ENCODE measurements at regions not wholly inside any gene's neighbourhood (a gene's known extent, or its start where the extent isn't known, plus 50 kb on each side); places are given as distances from the start of the nearest gene placed in this dataset.
A peak's percentile ranks its signal among the peaks of the same experiment; 100 is the strongest.

DNA sequence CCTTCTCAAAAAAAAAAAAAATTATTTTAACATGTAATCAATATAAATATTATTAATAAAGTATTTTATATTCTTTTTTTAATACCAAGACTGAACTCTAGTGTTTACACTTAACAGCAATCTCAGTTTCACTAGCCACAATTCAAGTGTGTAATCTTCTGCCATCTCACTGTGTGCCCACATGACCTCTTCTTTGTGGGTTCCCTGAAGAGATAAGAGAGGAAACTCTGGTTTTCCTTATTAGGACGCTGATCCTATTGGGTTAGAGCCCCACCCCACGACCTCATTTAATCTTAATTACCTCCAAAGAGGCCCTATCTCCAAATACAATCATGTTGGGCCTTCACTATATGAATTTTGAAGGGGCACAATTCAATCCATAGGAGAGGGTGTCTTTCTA is 177.6 kb downstream of the STK31 start:
- Mint-ChIP-seq H3K36me3 (no peaks in the 10 kb centered on the region), H3K27me3 (peaks cover 5% of the 10 kb centered on the region), H3K4me1 (no peaks in the 10 kb centered on the region), H3K9me3 (peaks cover 0 to 6% (median 0%) of the 10 kb centered on the region in 7 donors), H3K4me3 (no peak overlapping the region), H3K27ac (no peak overlapping the region)
- Histone ChIP-seq H3K4me3 (ENCODE audit: low read depth, low read length) (no peak overlapping the region), H3K9me3 (ENCODE audit: control insufficient read depth in 2 of 2, low read length in 2 of 2) (peaks cover 0 to 3% of the 10 kb centered on the region in 2 experiments), H3K27me3 (ENCODE audit: control insufficient read depth, insufficient read depth, low read length) (no peaks in the 10 kb centered on the region), H3K27ac (ENCODE audit: insufficient read depth, low read length, poor library complexity, severe bottlenecking) (no peak overlapping the region), H3K36me3 (ENCODE audit: control insufficient read depth, insufficient read depth, low read length) (no peaks in the 10 kb centered on the region), H3K4me1 (ENCODE audit: control insufficient read depth, insufficient read depth, low read length, poor library complexity, severe bottlenecking) (no peaks in the 10 kb centered on the region)
- ATAC-seq (ENCODE audit: low read depth in 2 of 2) (no peak), DNase-seq (no peak)

DNA sequence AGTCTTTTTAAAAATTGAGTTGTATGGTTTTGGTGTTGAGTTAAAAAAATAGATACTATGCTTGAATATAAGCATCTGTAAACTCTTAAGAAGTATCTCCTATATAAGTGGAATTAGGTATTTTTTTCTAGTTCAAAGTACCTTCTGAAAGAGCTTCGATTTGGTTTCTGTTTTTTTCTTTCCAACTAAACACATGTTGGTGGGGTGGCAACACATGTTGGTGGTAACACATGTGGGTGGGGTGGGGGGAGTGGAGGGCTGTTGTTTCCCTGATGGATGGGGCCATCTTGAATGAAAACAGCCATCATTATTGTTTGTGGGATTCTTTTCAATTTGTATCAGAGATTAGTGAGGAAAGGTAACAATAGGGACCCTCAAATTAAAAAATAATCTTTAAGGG is 178.9 kb downstream of the STK31 start:
- Mint-ChIP-seq H3K4me1 (peaks cover 0 to 4% (median under 1%) of the 10 kb centered on the region in 4 donors), H3K36me3 (no peaks in the 10 kb centered on the region), H3K4me3 (no peak overlapping the region), H3K27me3 (peaks cover 5% of the 10 kb centered on the region), H3K9me3 (peaks cover 0 to 4% (median 0%) of the 10 kb centered on the region in 7 donors), H3K27ac (no peak overlapping the region)
- H3K27me3 ChIP-seq (ENCODE audit: control insufficient read depth, insufficient read depth, low read length), result no peaks in the 10 kb centered on the region
- no peaks in the 10 kb centered on the region for H3K4me1 ChIP-seq (ENCODE audit: control insufficient read depth, insufficient read depth, low read length, poor library complexity, severe bottlenecking)
- DNase-seq (no peak), ATAC-seq (ENCODE audit: low read depth in 2 of 2) (no peak)
- H3K9me3 ChIP-seq (ENCODE audit: control insufficient read depth in 2 of 2, low read length in 2 of 2), result peaks cover 0 to 3% of the 10 kb centered on the region in 2 experiments
- no peak overlapping the region for H3K27ac ChIP-seq (ENCODE audit: insufficient read depth, low read length, poor library complexity, severe bottlenecking)
- no peaks in the 10 kb centered on the region for H3K36me3 ChIP-seq (ENCODE audit: control insufficient read depth, insufficient read depth, low read length)
- no peak overlapping the region for H3K4me3 ChIP-seq (ENCODE audit: low read depth, low read length)

- Histone ChIP-seq H3K27me3 (ENCODE audit: control insufficient read depth, insufficient read depth, low read length) (no peaks in the 10 kb centered on the region), H3K9me3 (ENCODE audit: control insufficient read depth in 2 of 2, low read length in 2 of 2) (peaks cover 0 to 3% of the 10 kb centered on the region in 2 experiments), H3K27ac (ENCODE audit: insufficient read depth, low read length, poor library complexity, severe bottlenecking) (no peak overlapping the region), H3K4me1 (ENCODE audit: control insufficient read depth, insufficient read depth, low read length, poor library complexity, severe bottlenecking) (no peaks in the 10 kb centered on the region), H3K36me3 (ENCODE audit: control insufficient read depth, insufficient read depth, low read length) (no peaks in the 10 kb centered on the region), H3K4me3 (ENCODE audit: low read depth, low read length) (no peak overlapping the region)
- H3K4me3 Mint-ChIP-seq, result no peak overlapping the region
- no peak overlapping the region for H3K27ac Mint-ChIP-seq
- H3K36me3 Mint-ChIP-seq, result no peaks in the 10 kb centered on the region
- ATAC-seq (ENCODE audit: low read depth in 2 of 2), result no peak
- peaks cover 5% of the 10 kb centered on the region for H3K27me3 Mint-ChIP-seq
- no peak for DNase-seq
- peaks cover 0 to 4% (median 0%) of the 10 kb centered on the region in 7 donors for H3K9me3 Mint-ChIP-seq
- H3K4me1 Mint-ChIP-seq, result peaks cover 0 to 7% (median 3%) of the 10 kb centered on the region in 4 donors
Measured at GRCh38 chr7:23889566-23889965, 179.5 kb downstream of the STK31 start.

DNA sequence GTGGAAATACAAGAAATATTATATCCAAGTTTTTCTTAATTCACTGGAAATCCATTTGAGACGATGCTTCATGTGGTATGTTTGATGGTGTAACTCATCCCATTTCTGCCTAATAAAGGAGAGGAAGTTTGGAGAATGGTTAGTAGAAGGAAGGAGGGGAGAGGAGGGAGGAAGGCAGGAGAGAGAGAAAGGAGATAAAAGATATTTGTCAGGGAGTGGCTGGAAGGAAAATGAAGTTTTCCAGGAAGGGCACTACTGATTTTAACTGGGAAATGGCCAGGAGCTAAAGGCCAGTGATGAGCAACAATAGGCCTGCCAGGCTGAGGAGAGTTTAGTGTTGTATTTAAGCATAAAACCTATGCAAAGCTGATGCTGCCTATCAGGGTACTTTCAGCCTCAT is 182.0 kb downstream of the STK31 start:
- DNase-seq, result no peak
- Mint-ChIP-seq H3K36me3 (no peaks in the 10 kb centered on the region), H3K27me3 (peaks cover 5% of the 10 kb centered on the region), H3K27ac (no peak overlapping the region), H3K4me3 (no peak overlapping the region), H3K4me1 (peaks cover 0 to 16% (median 10%) of the 10 kb centered on the region in 4 donors), H3K9me3 (peaks cover 0 to 4% (median 0%) of the 10 kb centered on the region in 7 donors)
- no peak overlapping the region for H3K27ac ChIP-seq (ENCODE audit: insufficient read depth, low read length, poor library complexity, severe bottlenecking)
- H3K9me3 ChIP-seq (ENCODE audit: control insufficient read depth in 2 of 2, low read length in 2 of 2), result peaks cover 0 to 3% of the 10 kb centered on the region in 2 experiments
- no peak for ATAC-seq (ENCODE audit: low read depth in 2 of 2)
- H3K4me1 ChIP-seq (ENCODE audit: control insufficient read depth, insufficient read depth, low read length, poor library complexity, severe bottlenecking), result no peaks in the 10 kb centered on the region
- H3K27me3 ChIP-seq (ENCODE audit: control insufficient read depth, insufficient read depth, low read length), result no peaks in the 10 kb centered on the region
- H3K4me3 ChIP-seq (ENCODE audit: low read depth, low read length), result no peak overlapping the region
- H3K36me3 ChIP-seq (ENCODE audit: control insufficient read depth, insufficient read depth, low read length), result no peaks in the 10 kb centered on the region

DNA sequence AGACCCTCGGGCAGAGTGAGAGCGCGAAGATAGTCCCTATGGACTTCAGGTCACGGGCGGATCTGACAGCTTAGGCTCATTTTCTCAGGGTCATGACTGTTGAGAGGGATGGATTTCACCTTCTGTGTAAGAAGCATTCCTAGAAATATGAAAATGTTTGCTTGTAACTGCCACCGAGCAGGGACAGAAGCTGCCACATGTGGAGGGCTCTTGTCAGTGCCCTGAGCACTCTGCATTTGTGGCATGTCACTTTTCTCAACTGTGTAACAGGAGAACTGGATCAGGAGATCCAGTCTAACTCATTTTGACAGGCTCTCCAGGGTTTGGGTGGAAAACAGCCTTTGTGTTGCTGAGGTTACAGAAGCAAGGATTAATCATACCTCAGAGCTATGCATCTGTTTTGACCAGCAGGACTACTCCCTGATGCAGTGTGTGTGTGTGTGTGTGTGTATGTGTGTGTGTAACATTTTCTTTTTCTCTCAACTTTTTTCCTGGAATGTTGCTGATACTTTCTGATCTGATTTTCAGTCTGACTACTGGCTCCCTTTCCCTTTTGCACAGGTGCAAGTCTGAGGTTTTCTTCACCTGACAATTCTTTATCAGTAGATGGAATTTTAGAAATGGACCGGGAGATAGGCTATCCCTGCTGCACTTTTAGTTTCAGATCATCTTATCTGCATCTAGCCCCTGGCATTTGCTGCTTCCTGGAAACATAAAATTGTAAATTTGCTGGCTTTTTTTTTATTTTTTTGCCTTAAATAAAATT is 183.3 kb downstream of the STK31 start:
- H3K27ac ChIP-seq (ENCODE audit: insufficient read depth, low read length, poor library complexity, severe bottlenecking), result no peak overlapping the region
- peaks cover 3% of the 10 kb centered on the region for H3K27me3 ChIP-seq (ENCODE audit: control insufficient read depth, insufficient read depth, low read length)
- H3K4me3 ChIP-seq (ENCODE audit: low read depth, low read length), result no peak overlapping the region
- ATAC-seq (ENCODE audit: low read depth in 2 of 2) (no peak), DNase-seq (no peak)
- Mint-ChIP-seq H3K4me3 (no peak overlapping the region), H3K4me1 (peaks cover 0 to 16% (median 10%) of the 10 kb centered on the region in 4 donors), H3K36me3 (no peaks in the 10 kb centered on the region), H3K27ac (no peak overlapping the region), H3K9me3 (peaks cover 0 to 4% (median 0%) of the 10 kb centered on the region in 7 donors), H3K27me3 (peaks cover 5% of the 10 kb centered on the region)
- H3K4me1 ChIP-seq (ENCODE audit: control insufficient read depth, insufficient read depth, low read length, poor library complexity, severe bottlenecking), result no peaks in the 10 kb centered on the region
- H3K9me3 ChIP-seq (ENCODE audit: control insufficient read depth in 2 of 2, low read length in 2 of 2), result peaks cover 0 to 3% of the 10 kb centered on the region in 2 experiments
- H3K36me3 ChIP-seq (ENCODE audit: control insufficient read depth, insufficient read depth, low read length), result no peaks in the 10 kb centered on the region

GRCh38 chr7:23893942-23894891 is 184.2 kb downstream of the STK31 start:
- H3K4me3 ChIP-seq (ENCODE audit: low read depth, low read length), result no peak overlapping the region
- H3K9me3 Mint-ChIP-seq, result peaks cover 0 to 4% (median 0%) of the 10 kb centered on the region in 7 donors
- H3K27me3 Mint-ChIP-seq, result peaks cover 5% of the 10 kb centered on the region
- peaks cover 3% of the 10 kb centered on the region for H3K27me3 ChIP-seq (ENCODE audit: control insufficient read depth, insufficient read depth, low read length)
- peaks cover 0 to 16% (median 10%) of the 10 kb centered on the region in 4 donors for H3K4me1 Mint-ChIP-seq
- H3K27ac Mint-ChIP-seq, result no peak overlapping the region
- H3K36me3 Mint-ChIP-seq, result no peaks in the 10 kb centered on the region
- no peak for ATAC-seq (ENCODE audit: low read depth in 2 of 2)
- no peak overlapping the region for H3K27ac ChIP-seq (ENCODE audit: insufficient read depth, low read length, poor library complexity, severe bottlenecking)
- H3K4me1 ChIP-seq (ENCODE audit: control insufficient read depth, insufficient read depth, low read length, poor library complexity, severe bottlenecking), result no peaks in the 10 kb centered on the region
- peaks cover 0 to 3% of the 10 kb centered on the region in 2 experiments for H3K9me3 ChIP-seq (ENCODE audit: control insufficient read depth in 2 of 2, low read length in 2 of 2)
- no peak overlapping the region for H3K4me3 Mint-ChIP-seq
- DNase-seq, result peak in 1 of 3 donors; percentile 38
- H3K36me3 ChIP-seq (ENCODE audit: control insufficient read depth, insufficient read depth, low read length), result no peaks in the 10 kb centered on the region

- peaks cover 0 to 2% of the 10 kb centered on the region in 2 experiments for H3K9me3 ChIP-seq (ENCODE audit: control insufficient read depth in 2 of 2, low read length in 2 of 2)
- H3K4me3 Mint-ChIP-seq, result no peak overlapping the region
- peaks cover 0 to 16% (median 10%) of the 10 kb centered on the region in 4 donors for H3K4me1 Mint-ChIP-seq
- peaks cover 0 to 2% (median 0%) of the 10 kb centered on the region in 7 donors for H3K9me3 Mint-ChIP-seq
- no peak overlapping the region for H3K4me3 ChIP-seq (ENCODE audit: low read depth, low read length)
- H3K27me3 ChIP-seq (ENCODE audit: control insufficient read depth, insufficient read depth, low read length), result peaks cover 3% of the 10 kb centered on the region
- no peak overlapping the region for H3K27ac ChIP-seq (ENCODE audit: insufficient read depth, low read length, poor library complexity, severe bottlenecking)
- DNase-seq (no peak), ATAC-seq (ENCODE audit: low read depth in 2 of 2) (no peak)
- peaks cover 8% of the 10 kb centered on the region for H3K27me3 Mint-ChIP-seq
- no peak overlapping the region for H3K27ac Mint-ChIP-seq
- H3K36me3 ChIP-seq (ENCODE audit: control insufficient read depth, insufficient read depth, low read length), result no peaks in the 10 kb centered on the region
- no peaks in the 10 kb centered on the region for H3K4me1 ChIP-seq (ENCODE audit: control insufficient read depth, insufficient read depth, low read length, poor library complexity, severe bottlenecking)
- H3K36me3 Mint-ChIP-seq, result no peaks in the 10 kb centered on the region
Measured at GRCh38 chr7:23894892-23895569, 185.0 kb downstream of the STK31 start.
